ENCODE measurements at regions not wholly inside any gene's neighbourhood (a gene's known extent, or its start where the extent isn't known, plus 50 kb on each side); places are given as distances from the start of the nearest gene placed in this dataset.

- TF ChIP-seq, protein P1, sequence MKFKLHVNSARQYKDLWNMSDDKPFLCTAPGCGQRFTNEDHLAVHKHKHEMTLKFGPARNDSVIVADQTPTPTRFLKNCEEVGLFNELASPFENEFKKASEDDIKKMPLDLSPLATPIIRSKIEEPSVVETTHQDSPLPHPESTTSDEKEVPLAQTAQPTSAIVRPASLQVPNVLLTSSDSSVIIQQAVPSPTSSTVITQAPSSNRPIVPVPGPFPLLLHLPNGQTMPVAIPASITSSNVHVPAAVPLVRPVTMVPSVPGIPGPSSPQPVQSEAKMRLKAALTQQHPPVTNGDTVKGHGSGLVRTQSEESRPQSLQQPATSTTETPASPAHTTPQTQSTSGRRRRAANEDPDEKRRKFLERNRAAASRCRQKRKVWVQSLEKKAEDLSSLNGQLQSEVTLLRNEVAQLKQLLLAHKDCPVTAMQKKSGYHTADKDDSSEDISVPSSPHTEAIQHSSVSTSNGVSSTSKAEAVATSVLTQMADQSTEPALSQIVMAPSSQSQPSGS (IDR thresholded peaks at IDR 0.05; ENCODE audit: low read length): no peak
- TF ChIP-seq KDM1A (IDR thresholded peaks at IDR 0.05; ENCODE audit: borderline replicate concordance, low read length) (no peak), ASH2L (IDR thresholded peaks at IDR 0.05; ENCODE audit: low read length) (no peak), RFX5 (IDR thresholded peaks at IDR 0.05; ENCODE audit: borderline replicate concordance, low read depth, low read length) (no peak), BCL11A (IDR thresholded peaks at IDR 0.05; ENCODE audit: low read depth in 2 of 2, low read length in 2 of 2) (no peak), POLR2AphosphoS5 (IDR thresholded peaks at IDR 0.05; ENCODE audit: low read depth, low read length) (no peak)
- TF ChIP-seq, protein P2, sequence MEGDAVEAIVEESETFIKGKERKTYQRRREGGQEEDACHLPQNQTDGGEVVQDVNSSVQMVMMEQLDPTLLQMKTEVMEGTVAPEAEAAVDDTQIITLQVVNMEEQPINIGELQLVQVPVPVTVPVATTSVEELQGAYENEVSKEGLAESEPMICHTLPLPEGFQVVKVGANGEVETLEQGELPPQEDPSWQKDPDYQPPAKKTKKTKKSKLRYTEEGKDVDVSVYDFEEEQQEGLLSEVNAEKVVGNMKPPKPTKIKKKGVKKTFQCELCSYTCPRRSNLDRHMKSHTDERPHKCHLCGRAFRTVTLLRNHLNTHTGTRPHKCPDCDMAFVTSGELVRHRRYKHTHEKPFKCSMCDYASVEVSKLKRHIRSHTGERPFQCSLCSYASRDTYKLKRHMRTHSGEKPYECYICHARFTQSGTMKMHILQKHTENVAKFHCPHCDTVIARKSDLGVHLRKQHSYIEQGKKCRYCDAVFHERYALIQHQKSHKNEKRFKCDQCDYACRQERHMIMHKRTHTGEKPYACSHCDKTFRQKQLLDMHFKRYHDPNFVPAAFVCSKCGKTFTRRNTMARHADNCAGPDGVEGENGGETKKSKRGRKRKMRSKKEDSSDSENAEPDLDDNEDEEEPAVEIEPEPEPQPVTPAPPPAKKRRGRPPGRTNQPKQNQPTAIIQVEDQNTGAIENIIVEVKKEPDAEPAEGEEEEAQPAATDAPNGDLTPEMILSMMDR (IDR thresholded peaks at IDR 0.05; ENCODE audit: control extremely low read depth in 1 of 3, insufficient read depth in 1 of 3, low read depth in 1 of 3, low read length in 3 of 3): no peak
Measured at GRCh38 chr4:187109636-187110035, 386.0 kb upstream of the FAT1 start (continued).

All from H1 (cell line).